Prostate gland (tissue), 2 donors: ENCODE measurements at regions not wholly inside any gene's neighbourhood (a gene's known extent, or its start where the extent isn't known, plus 50 kb on each side); places are given as distances from the start of the nearest gene placed in this dataset.

Experiments
- DNase-seq: peaks from one replicate; pipeline ENCODE4 v3.0.0-alpha.2; 2019; ENCODE audit warnings: low spot score
- H3K27ac ChIP-seq, 2 donors: fragments of 200-600 bp; sonication (generic); 2 replicates each; pipeline ENCODE4 v1.5.1; 2017 to 2019
- H3K27me3 ChIP-seq: fragments of 200-600 bp; sonication (generic); replicated peaks from 2 replicates; pipeline ENCODE4 v1.5.1; 2019; ENCODE audit not compliant: insufficient read depth
- H3K36me3 ChIP-seq, 2 donors: fragments of 200-600 bp; sonication (generic); 1 replicate in 1 of 2; 2 replicates in 1 of 2; pipeline versions ENCODE4 v1.5.1 to v1.8.1; 2017 to 2019
- H3K4me1 ChIP-seq: fragments of 200-600 bp; sonication (generic); replicated peaks from 2 replicates; pipeline ENCODE4 v1.5.1; 2019
- H3K4me3 ChIP-seq, 2 donors: fragments of 200-600 bp; sonication (generic); 2 replicates each; pipeline ENCODE4 v1.5.1; 2017 to 2019
- H3K9me3 ChIP-seq: fragments of 200-600 bp; sonication (generic); 2 replicates; pipeline ENCODE4 v1.5.1; 2017
- POLR2A ChIP-seq: fragments of 450-650 bp; IDR thresholded peaks from one replicate; pipeline ENCODE4 v1.6.1; 2016; ENCODE audit warnings: antibody characterized with exemption, mild to moderate bottlenecking
- POLR2AphosphoS5 ChIP-seq: sonication (generic); formaldehyde crosslinking; IDR thresholded peaks from one replicate; pipeline ENCODE4 v1.6.1; 2017; ENCODE audit warnings: antibody characterized with exemption
- WGBS: methylation state at CpG from one replicate; pipeline ENCODE4 v1.1.5; 2018; 5-methylcytosine and 5-hydroxymethylcytosine counted together
- intact Hi-C: fragments of 100-400 bp; cut with DNase I; formaldehyde crosslinking; loops from one replicate; pipeline ENCODE4 v1.14.2; 2022
- TF ChIP-seq, protein P1 (sequence below), 4 experiments: fragments of 200-600 bp in 2 of 4; fragments of 450-650 bp in 2 of 4; sonication (generic) in 2 of 4; IDR thresholded peaks; 1 replicate in 3 of 4; 2 replicates in 1 of 4; pipeline ENCODE4 v1.5.1; 2016 to 2019; ENCODE audit warnings: antibody characterized with exemption in 4 of 4, mild to moderate bottlenecking in 2 of 4, moderate library complexity in 2 of 4

DNA sequence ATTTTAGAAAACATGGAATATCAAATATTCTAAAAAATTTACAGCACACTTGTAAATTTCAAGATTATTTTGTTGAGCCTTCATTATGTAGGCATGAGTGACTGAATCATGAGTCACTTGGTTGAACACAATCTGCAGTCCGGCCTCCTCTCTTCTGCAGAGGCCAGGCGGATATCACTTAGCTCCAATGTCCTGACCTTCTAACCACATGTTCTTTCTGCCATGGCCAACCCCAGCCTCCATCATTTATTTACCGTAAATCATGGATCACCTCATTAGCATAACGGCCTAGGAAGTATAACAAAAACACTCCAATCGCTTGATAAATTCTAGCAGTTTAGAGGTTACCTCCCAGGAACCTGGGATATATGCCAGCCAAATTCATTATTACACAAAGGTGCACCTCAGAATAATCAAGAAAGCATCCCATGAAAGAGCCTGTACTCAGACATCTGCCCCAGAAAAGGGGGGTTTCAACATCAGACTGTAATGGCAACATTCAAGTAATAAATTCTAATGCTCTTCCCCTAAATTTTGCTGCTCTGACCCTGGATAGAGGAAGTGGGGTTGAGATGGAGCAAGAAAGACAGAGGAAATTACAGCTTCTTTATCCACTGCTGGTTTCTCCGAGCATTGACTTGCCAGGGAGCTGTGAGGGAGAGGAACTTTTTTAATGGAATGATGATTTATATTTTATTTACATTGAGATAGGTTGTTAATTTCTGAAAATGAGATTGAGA is 2153.6 kb upstream of the AGA start:
- WGBS, result 77% methylated on average over 6 of the region's 6 CpGs
- H3K4me3 ChIP-seq, result no peak overlapping the region
- H3K36me3 ChIP-seq, result no peaks in the 10 kb centered on the region
- H3K4me1 ChIP-seq, result no peaks in the 10 kb centered on the region
- TF ChIP-seq, protein P1, sequence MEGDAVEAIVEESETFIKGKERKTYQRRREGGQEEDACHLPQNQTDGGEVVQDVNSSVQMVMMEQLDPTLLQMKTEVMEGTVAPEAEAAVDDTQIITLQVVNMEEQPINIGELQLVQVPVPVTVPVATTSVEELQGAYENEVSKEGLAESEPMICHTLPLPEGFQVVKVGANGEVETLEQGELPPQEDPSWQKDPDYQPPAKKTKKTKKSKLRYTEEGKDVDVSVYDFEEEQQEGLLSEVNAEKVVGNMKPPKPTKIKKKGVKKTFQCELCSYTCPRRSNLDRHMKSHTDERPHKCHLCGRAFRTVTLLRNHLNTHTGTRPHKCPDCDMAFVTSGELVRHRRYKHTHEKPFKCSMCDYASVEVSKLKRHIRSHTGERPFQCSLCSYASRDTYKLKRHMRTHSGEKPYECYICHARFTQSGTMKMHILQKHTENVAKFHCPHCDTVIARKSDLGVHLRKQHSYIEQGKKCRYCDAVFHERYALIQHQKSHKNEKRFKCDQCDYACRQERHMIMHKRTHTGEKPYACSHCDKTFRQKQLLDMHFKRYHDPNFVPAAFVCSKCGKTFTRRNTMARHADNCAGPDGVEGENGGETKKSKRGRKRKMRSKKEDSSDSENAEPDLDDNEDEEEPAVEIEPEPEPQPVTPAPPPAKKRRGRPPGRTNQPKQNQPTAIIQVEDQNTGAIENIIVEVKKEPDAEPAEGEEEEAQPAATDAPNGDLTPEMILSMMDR (IDR thresholded peaks at IDR 0.05), result no peak
- no peak for TF ChIP-seq POLR2AphosphoS5
- TF ChIP-seq POLR2A, result no peak
- DNase-seq, result no peak
- H3K27ac ChIP-seq, result no peak overlapping the region
- H3K27me3 ChIP-seq, result no peaks in the 10 kb centered on the region
- H3K9me3 ChIP-seq, result no peaks in the 10 kb centered on the region
- intact Hi-C loops, result no loop called here

DNA sequence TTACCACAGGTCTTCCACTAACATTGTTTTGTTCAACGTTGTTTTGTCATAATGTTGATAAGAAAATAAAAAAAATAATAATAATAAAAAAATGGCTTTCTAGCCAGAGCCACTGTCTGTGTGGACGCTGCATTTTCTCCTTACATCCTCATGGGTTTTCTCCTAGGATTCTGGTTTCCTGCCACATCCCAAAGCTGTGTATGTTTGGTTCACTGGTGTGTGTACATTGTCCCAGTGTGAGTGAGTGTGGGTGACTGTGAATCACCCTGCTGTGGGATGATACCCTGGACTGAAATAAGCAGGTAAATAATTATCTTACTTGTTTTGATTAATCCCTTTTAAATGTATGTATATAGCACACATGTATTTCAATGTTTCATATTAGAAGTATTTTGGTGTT is 2154.4 kb upstream of the AGA start:
- intact Hi-C loops, result no loop called here
- Histone ChIP-seq H3K27me3 (no peaks in the 10 kb centered on the region), H3K4me3 (no peak overlapping the region), H3K27ac (no peak overlapping the region), H3K36me3 (no peaks in the 10 kb centered on the region), H3K9me3 (no peaks in the 10 kb centered on the region), H3K4me1 (no peaks in the 10 kb centered on the region)
- 67% methylated on average over 2 of the region's 2 CpGs for WGBS
- no peak for DNase-seq
- no peak for TF ChIP-seq POLR2A
- TF ChIP-seq POLR2AphosphoS5, result no peak
- TF ChIP-seq, protein P1 (IDR thresholded peaks at IDR 0.05), result no peak

DNA sequence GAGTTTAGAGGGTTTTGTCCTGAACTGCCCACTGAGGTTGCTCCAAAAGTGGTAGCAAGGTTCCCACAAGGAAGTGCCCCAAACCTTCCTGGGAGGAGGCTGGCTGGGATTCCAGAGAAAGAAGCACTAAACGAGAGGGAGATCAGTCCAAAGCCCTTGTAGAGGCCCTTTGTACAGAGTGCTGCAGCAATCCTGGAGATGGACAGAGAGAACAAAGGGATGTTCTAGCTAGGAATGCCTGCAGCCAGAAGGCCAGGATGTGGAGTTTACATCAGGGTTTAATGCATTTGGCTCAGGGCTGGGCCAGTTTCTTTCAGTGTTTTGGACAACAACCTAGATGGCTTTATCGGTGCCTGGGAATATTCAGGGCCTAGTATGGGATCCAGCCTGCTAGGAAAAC is 2155.1 kb upstream of the AGA start:
- Histone ChIP-seq H3K4me3 (no peak overlapping the region), H3K27ac (no peak overlapping the region), H3K9me3 (no peaks in the 10 kb centered on the region), H3K36me3 (no peaks in the 10 kb centered on the region), H3K27me3 (no peaks in the 10 kb centered on the region), H3K4me1 (no peaks in the 10 kb centered on the region)
- no peak for DNase-seq
- TF ChIP-seq POLR2AphosphoS5 (no peak), POLR2A (no peak)
- TF ChIP-seq, protein P1 (IDR thresholded peaks at IDR 0.05), result no peak
- 39% methylated on average over 2 of the region's 2 CpGs for WGBS
- intact Hi-C loops, result no loop called here

DNA sequence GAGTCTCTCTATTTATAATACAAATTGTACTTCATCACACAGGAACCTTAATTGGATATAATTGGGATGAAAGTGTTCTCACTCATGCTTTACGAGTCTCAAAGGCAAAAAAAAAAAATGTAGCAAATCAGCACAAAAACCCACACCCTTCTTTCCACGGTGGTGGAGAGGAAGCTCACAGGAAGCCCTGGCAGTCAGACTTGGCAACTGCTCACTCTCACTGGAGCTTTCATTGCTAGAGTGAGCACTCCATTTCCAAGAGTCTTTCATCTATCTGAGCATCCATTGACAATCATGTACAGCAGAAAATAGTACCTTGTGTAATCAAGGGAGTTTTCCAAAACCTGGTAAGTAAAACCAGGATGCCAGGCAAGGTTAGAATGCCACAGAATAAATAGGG is 2159.4 kb upstream of the AGA start:
- Histone ChIP-seq H3K27ac (no peak overlapping the region), H3K4me3 (no peak overlapping the region), H3K4me1 (no peaks in the 10 kb centered on the region), H3K27me3 (no peaks in the 10 kb centered on the region), H3K36me3 (no peaks in the 10 kb centered on the region), H3K9me3 (no peaks in the 10 kb centered on the region)
- intact Hi-C loops, result no loop called here
- TF ChIP-seq POLR2AphosphoS5, result no peak
- TF ChIP-seq POLR2A, result no peak
- TF ChIP-seq, protein P1 (IDR thresholded peaks at IDR 0.05), result no peak
- DNase-seq, result no peak
- 45% methylated on average over 2 of the region's 2 CpGs for WGBS

DNA sequence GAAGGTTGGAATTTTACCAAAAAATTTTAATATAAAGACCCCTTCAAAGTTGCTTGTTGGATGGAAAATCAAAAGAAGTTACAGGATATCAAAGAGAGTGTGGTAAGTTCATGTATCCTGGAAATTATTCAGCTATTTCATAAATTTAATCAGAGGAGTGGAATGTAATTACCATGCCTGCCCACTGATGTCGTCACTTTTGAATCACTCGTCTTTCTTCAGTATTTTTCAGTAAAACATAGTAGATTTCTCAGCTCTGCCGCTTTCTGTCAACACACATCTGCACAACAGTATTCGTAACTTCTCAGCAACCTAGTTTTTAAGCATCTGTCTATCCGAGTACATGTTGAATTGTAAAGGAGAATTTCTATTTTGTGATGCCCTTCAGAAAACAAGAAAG is 2163.0 kb upstream of the AGA start:
- intact Hi-C loops, result no loop called here
- no peak overlapping the region for H3K4me3 ChIP-seq
- H3K36me3 ChIP-seq, result no peaks in the 10 kb centered on the region
- no peaks in the 10 kb centered on the region for H3K27me3 ChIP-seq
- DNase-seq, result no peak
- H3K4me1 ChIP-seq, result no peaks in the 10 kb centered on the region
- H3K27ac ChIP-seq, result no peak overlapping the region
- TF ChIP-seq POLR2A (no peak), POLR2AphosphoS5 (no peak)
- TF ChIP-seq, protein P1 (IDR thresholded peaks at IDR 0.05), result no peak
- no peaks in the 10 kb centered on the region for H3K9me3 ChIP-seq
- 85% methylated on average over 5 of the region's 5 CpGs for WGBS
